Karpas-422 (cell line): ENCODE measurements at regions not wholly inside any gene's neighbourhood (a gene's known extent, or its start where the extent isn't known, plus 50 kb on each side); places are given as distances from the start of the nearest gene placed in this dataset.
"Not testable (repeated sequence)": the region's sequence is repeated elsewhere in the genome, so short reads cannot be mapped to it uniquely, and the experiment has no call there.

Source experiments
- DNase-seq: peaks from one replicate; pipeline ENCODE4 v3.0.0-alpha.2; 2015
- H2AFZ ChIP-seq: fragments of 200-600 bp; sonication (generic); 2 replicates; pipeline ENCODE4 v1.6.1; 2014; ENCODE audit warnings: antibody characterized with exemption, low read length, mixed read lengths
- H3K27ac ChIP-seq: fragments of 200-600 bp; sonication (generic); 2 replicates; pipeline ENCODE4 v1.5.1; 2014; ENCODE audit warnings: mild to moderate bottlenecking, low read length, moderate library complexity
- H3K27me3 ChIP-seq: fragments of 200-600 bp; sonication (generic); 2 replicates; pipeline ENCODE4 v1.6.1; 2014; ENCODE audit warnings: low read length, mixed read lengths
- H3K36me3 ChIP-seq: fragments of 200-600 bp; sonication (generic); 2 replicates; pipeline ENCODE4 v1.6.1; 2014; ENCODE audit warnings: low read length, mixed read lengths; ENCODE audit not compliant: insufficient read depth
- H3K4me1 ChIP-seq: fragments of 200-600 bp; sonication (generic); 2 replicates; pipeline ENCODE4 v1.6.1; 2014; ENCODE audit warnings: mild to moderate bottlenecking, low read length, mixed read lengths
- H3K4me2 ChIP-seq: fragments of 200-600 bp; sonication (generic); 2 replicates; pipeline ENCODE4 v1.6.1; 2014; ENCODE audit warnings: low read length, low read depth, mild to moderate bottlenecking; ENCODE audit not compliant: poor library complexity, severe bottlenecking
- H3K4me3 ChIP-seq: fragments of 200-600 bp; sonication (generic); 2 replicates; pipeline ENCODE4 v1.5.1; 2014; ENCODE audit warnings: mild to moderate bottlenecking, antibody characterized with exemption, low read length, mixed read lengths
- H3K79me2 ChIP-seq: fragments of 200-600 bp; sonication (generic); 2 replicates; pipeline ENCODE4 v1.6.1; 2014; ENCODE audit warnings: mild to moderate bottlenecking, low read length, mixed read lengths
- H3K9ac ChIP-seq: fragments of 200-600 bp; sonication (generic); 2 replicates; pipeline ENCODE4 v1.6.0; 2014; ENCODE audit warnings: low read length
- H3K9me2 ChIP-seq: fragments of 200-600 bp; sonication (generic), shearing (Covaris generic); replicated peaks from 2 replicates; pipeline ENCODE4 v1.6.0; 2014; ENCODE audit warnings: mild to moderate bottlenecking, low read length, moderate library complexity; ENCODE audit not compliant: insufficient read depth
- H3K9me3 ChIP-seq: fragments of 300-700, 200-600 bp; sonication (generic); 2 replicates; pipeline ENCODE4 v1.6.1; 2014; ENCODE audit warnings: low read length, mixed read lengths
- H4K20me1 ChIP-seq: fragments of 200-600 bp; sonication (generic); 2 replicates; pipeline ENCODE4 v1.6.1; 2014; ENCODE audit warnings: mild to moderate bottlenecking, antibody characterized with exemption, low read length, low read depth; ENCODE audit not compliant: insufficient read depth

DNA sequence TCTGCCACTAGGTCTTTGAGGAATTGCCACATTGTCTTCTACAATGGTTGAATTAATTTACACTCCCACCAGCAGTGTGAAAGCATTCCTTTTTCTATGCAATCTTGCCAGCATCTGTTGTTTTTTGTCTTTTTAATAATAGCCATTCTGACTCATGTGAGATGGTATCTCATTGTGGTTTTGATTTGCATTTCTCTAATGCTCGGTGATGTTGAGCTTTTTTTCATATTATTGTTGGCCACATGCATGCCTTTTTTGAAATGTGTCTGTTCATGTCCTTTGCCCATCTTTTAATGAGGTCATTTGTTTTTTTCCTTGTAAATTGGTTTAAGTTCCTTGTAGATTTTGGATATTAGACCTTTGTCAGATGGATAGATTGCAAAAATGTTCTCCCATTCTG lies 661.8 kb downstream of the GLUD2 start:
- H3K9me2 ChIP-seq, H3K27ac ChIP-seq, H3K27me3 ChIP-seq, H3K79me2 ChIP-seq, H2AFZ ChIP-seq, DNase-seq, H3K36me3 ChIP-seq, H3K9ac ChIP-seq, H3K4me1 ChIP-seq, H3K4me2 ChIP-seq, H3K4me3 ChIP-seq, H4K20me1 ChIP-seq: not testable (repeated sequence)
- H3K9me3 ChIP-seq = peaks cover 13% of the 10 kb centered on the region

- no peaks in the 10 kb centered on the region for H3K79me2 ChIP-seq
- no peaks in the 10 kb centered on the region for H3K36me3 ChIP-seq
- no peaks in the 10 kb centered on the region for H3K9me2 ChIP-seq
- no peaks in the 10 kb centered on the region for H3K4me1 ChIP-seq
- peaks cover 13% of the 10 kb centered on the region for H3K9me3 ChIP-seq
- H2AFZ ChIP-seq = no peak overlapping the region
- no peaks in the 10 kb centered on the region for H3K27me3 ChIP-seq
- no peak overlapping the region for H3K4me2 ChIP-seq
- no peak overlapping the region for H3K27ac ChIP-seq
- no peaks in the 10 kb centered on the region for H4K20me1 ChIP-seq
- H3K4me3 ChIP-seq = no peak overlapping the region
- DNase-seq = no peak
- no peak overlapping the region for H3K9ac ChIP-seq
Observed at GRCh38 chrX:121733514-121733913, 686.1 kb downstream of the GLUD2 start.

DNA sequence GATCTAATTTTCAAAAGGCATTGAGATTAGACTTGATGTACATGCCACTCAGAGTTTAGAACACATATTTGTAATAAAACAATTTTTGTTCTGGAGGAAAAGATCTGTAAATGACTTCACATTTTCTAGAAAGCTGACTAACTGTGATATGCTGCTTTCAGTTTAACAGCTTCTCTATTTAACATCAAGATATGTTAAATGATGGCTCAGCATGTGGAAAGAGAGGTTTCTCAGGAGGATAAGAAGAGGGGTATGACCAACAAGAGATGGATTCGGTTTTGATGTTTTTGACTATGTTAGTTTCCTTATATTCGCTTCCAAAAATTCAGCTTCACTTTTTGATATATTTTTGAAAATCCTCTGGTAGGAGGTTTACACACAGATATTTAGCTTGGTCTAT lies 698.7 kb downstream of the GLUD2 start:
- H3K4me2 ChIP-seq = no peak overlapping the region

GRCh38 chrX:121753602-121754001 lies 706.2 kb downstream of the GLUD2 start:
- not testable (repeated sequence) for H3K79me2 ChIP-seq, H4K20me1 ChIP-seq, H3K9ac ChIP-seq, H3K4me1 ChIP-seq, H3K36me3 ChIP-seq, DNase-seq, H2AFZ ChIP-seq, H3K4me3 ChIP-seq, H3K9me2 ChIP-seq, H3K27me3 ChIP-seq, H3K27ac ChIP-seq, H3K4me2 ChIP-seq
- H3K9me3 ChIP-seq = peaks cover 15% of the 10 kb centered on the region

More for the DNA sequence above, 698.7 kb downstream of the GLUD2 start:
- Histone ChIP-seq H4K20me1 (no peaks in the 10 kb centered on the region), H3K4me1 (no peaks in the 10 kb centered on the region), H3K27ac (no peak overlapping the region), H3K9me2 (no peaks in the 10 kb centered on the region), H2AFZ (no peak overlapping the region), H3K36me3 (no peaks in the 10 kb centered on the region), H3K9ac (no peak overlapping the region), H3K9me3 (peaks cover 35% of the 10 kb centered on the region), H3K27me3 (no peaks in the 10 kb centered on the region), H3K4me3 (no peak overlapping the region), H3K79me2 (no peaks in the 10 kb centered on the region)
- DNase-seq = no peak

DNA sequence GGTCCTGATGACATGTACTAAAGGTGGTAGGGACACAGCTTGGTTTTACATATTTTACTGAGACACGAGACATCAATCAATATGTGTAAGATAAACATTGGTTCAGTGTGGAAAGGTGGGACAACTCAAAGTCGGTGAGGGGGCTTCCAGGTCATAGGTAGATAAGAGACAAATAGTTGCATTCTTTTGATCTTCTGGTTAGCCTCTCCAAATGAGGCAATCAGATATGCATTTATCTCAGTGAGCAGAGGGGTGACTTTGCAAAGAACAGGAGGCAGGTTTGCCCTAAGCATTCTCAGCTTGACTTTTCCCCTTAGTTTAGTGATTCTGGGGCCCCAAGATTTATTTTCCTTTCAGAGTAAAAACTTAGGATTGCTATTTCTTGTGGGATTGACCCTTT lies 706.9 kb downstream of the GLUD2 start:
- peaks cover 15% of the 10 kb centered on the region for H3K9me3 ChIP-seq
- H3K9ac ChIP-seq = no peak overlapping the region
- H3K4me3 ChIP-seq = no peak overlapping the region
- no peaks in the 10 kb centered on the region for H3K79me2 ChIP-seq
- DNase-seq = no peak
- H2AFZ ChIP-seq = no peak overlapping the region
- H4K20me1 ChIP-seq = no peaks in the 10 kb centered on the region
- no peaks in the 10 kb centered on the region for H3K36me3 ChIP-seq
- H3K4me2 ChIP-seq = no peak overlapping the region
- no peaks in the 10 kb centered on the region for H3K9me2 ChIP-seq
- no peak overlapping the region for H3K27ac ChIP-seq
- H3K27me3 ChIP-seq = no peaks in the 10 kb centered on the region
- no peaks in the 10 kb centered on the region for H3K4me1 ChIP-seq

DNA sequence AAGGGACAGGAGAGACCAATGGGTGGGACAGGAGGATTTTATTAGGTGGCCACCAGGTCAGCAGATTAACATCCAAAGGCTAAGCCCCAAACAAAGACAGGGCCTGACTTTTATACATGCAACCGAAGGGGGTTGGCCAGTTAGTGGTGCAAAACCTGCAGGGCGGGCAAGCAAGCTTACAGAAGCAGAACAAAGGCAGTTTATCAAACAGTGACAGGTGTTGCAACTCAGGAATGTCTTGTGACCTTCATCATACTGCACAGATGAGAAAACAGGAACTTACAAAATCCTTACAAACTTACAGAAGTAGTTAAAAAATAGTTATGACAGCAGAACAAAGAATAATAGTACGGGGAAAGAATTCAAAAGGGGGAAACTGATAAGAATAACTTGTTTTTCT lies 708.1 kb downstream of the GLUD2 start:
- no peak for DNase-seq
- H3K9ac ChIP-seq = no peak overlapping the region
- H3K27ac ChIP-seq = no peak overlapping the region
- H3K4me2 ChIP-seq = no peak overlapping the region
- H3K4me1 ChIP-seq = no peaks in the 10 kb centered on the region
- no peak overlapping the region for H2AFZ ChIP-seq
- H3K36me3 ChIP-seq = no peaks in the 10 kb centered on the region
- H3K79me2 ChIP-seq = no peaks in the 10 kb centered on the region
- H3K9me2 ChIP-seq = no peaks in the 10 kb centered on the region
- no peak overlapping the region for H3K4me3 ChIP-seq
- peaks cover 12% of the 10 kb centered on the region for H3K9me3 ChIP-seq
- no peaks in the 10 kb centered on the region for H4K20me1 ChIP-seq
- no peaks in the 10 kb centered on the region for H3K27me3 ChIP-seq

DNA sequence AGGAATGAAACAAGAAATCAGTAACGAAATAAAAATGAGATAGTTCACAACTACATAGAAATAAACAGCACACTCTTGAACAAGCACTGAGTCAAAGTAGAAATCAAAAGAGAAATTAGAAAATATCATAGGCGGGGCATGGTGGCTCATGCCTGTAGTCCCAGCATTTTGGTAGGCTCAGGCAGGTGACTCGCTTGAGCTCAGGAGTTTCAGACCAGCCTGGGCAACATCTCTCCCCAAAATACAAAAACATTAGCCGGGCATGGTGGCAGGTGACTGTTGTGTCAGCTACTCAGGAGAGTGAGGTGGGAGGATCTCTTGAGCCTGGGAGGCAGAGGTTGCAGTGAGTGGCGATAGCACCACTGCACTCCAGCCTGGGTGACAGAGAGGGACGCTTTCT lies 714.4 kb downstream of the GLUD2 start:
- Histone ChIP-seq H3K79me2 (no peaks in the 10 kb centered on the region), H3K9me2 (no peaks in the 10 kb centered on the region)

GRCh38 chrX:121763671-121764070 lies 716.3 kb downstream of the GLUD2 start:
- Histone ChIP-seq H3K27ac (no peak overlapping the region), H3K27me3 (no peaks in the 10 kb centered on the region), H3K9ac (no peak overlapping the region), H3K9me2 (no peaks in the 10 kb centered on the region), H3K79me2 (no peaks in the 10 kb centered on the region), H3K36me3 (no peaks in the 10 kb centered on the region), H4K20me1 (no peaks in the 10 kb centered on the region), H2AFZ (no peak overlapping the region), H3K4me1 (no peaks in the 10 kb centered on the region), H3K4me3 (no peak overlapping the region), H3K9me3 (peaks cover 14% of the 10 kb centered on the region; the same call in 1 of the 2 replicates), H3K4me2 (no peak overlapping the region)
- no peak for DNase-seq

More for the DNA sequence above, 714.4 kb downstream of the GLUD2 start:
- Histone ChIP-seq H3K36me3 (no peaks in the 10 kb centered on the region), H3K4me1 (no peaks in the 10 kb centered on the region), H3K4me2 (no peak overlapping the region), H3K27ac (no peak overlapping the region), H2AFZ (no peak overlapping the region), H3K9me3 (peaks cover 7% of the 10 kb centered on the region; the same call in 1 of the 2 replicates), H3K27me3 (no peaks in the 10 kb centered on the region), H3K4me3 (no peak overlapping the region), H4K20me1 (no peaks in the 10 kb centered on the region), H3K9ac (no peak overlapping the region)
- no peak for DNase-seq

DNA sequence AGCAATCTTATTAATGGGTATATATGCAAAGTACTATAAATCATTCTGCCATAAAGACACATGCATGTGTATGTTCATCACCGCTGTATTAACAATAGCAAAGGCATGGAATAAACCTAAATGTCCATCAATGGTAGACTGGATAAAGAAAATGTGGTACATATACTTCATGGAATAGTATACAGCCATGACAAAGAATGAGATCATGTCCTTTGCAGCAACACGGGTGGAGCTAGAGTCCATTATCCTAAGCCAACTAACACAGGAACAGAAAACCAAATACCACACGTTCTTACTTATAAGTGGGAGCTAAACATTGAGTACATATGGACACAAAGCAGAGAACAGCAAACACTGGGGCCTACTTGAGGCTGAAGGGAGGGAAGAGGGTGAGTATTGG lies 720.8 kb downstream of the GLUD2 start:
- H3K27me3 ChIP-seq, H3K36me3 ChIP-seq, H3K4me2 ChIP-seq, H2AFZ ChIP-seq, H3K9ac ChIP-seq, H3K9me2 ChIP-seq, H3K27ac ChIP-seq, H3K79me2 ChIP-seq, H3K4me3 ChIP-seq, H3K4me1 ChIP-seq, DNase-seq, H4K20me1 ChIP-seq: not testable (repeated sequence)
- H3K9me3 ChIP-seq = peaks cover 26% of the 10 kb centered on the region; the same call in 1 of the 2 replicates
